ENCODE measurements at regions not wholly inside any gene's neighbourhood (a gene's known extent, or its start where the extent isn't known, plus 50 kb on each side); places are given as distances from the start of the nearest gene placed in this dataset.
A peak's percentile ranks its signal among the peaks of the same experiment; 100 is the strongest.
"Not testable (repeated sequence)": the region's sequence is repeated elsewhere in the genome, so short reads cannot be mapped to it uniquely, and the experiment has no call there.

GRCh38 chr4:143819029-143819428 lies 86.3 kb downstream of the GYPE start:
- DNase-seq (ENCODE audit: low read depth) = no peak

DNA sequence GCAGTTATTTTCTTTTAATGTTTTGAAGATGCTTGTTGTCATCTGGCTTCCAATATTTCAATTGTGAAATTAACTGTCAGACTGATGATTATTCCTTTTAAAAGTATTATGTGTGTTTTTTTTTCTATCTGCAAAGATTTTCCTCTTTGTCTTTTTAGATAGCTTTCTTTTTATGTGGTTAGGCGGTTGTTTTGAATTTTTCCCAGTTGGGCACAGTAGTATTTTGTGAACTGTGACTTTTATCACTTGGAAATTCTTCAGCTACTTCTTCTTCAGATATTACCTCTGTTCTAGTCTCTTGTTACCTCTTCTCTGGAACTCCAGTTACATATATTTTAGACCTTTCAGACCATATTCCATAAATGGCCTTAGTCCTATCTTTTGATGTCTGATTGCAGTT lies 87.5 kb downstream of the GYPE start:
- DNase-seq (ENCODE audit: low read depth) = not testable (repeated sequence)

DNA sequence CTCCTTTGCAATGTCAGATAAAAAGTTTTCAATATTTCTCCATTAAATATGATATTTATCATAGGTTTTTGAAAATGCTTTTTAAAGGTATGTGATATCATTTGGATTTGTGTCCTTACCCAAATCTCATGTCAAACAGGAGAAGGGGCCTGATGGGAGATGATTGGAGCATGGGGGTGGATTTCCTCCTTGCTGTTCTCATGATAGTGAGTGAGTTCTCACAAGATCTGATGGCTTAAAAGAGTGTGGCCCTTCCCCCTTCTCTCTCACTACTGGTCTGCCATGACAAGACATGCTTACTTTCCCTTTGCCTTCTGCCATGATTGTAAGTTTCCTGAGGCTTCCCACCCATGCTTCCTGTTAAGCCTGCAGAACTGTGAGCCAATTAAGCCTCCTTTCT lies 90.0 kb downstream of the GYPE start:
- not testable (repeated sequence) for DNase-seq (ENCODE audit: low read depth)

GRCh38 chr4:143813431-143814154 lies 91.8 kb downstream of the GYPE start:
- DNase-seq (ENCODE audit: low read depth) = not testable (repeated sequence)

DNA sequence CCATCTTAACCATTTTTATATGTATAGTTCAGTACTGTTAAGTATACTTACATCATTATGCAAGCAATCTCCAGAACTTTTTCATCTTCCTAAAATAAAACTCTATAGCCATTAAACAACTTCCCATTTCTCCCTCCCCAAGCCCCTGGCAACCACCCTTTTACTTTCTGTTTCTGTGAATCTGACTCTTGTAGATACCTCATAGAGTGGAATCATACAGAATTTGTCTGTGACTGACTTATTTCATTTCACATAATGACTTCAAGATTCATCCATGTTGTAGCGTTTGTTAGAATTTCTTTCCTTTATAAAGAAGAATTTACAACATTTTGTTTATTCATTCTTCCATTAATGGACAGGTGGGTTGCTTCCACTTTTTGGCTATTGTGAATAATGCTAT lies 91.2 kb upstream of the FREM3 start:
- not testable (repeated sequence) for DNase-seq (ENCODE audit: low read depth)

DNA sequence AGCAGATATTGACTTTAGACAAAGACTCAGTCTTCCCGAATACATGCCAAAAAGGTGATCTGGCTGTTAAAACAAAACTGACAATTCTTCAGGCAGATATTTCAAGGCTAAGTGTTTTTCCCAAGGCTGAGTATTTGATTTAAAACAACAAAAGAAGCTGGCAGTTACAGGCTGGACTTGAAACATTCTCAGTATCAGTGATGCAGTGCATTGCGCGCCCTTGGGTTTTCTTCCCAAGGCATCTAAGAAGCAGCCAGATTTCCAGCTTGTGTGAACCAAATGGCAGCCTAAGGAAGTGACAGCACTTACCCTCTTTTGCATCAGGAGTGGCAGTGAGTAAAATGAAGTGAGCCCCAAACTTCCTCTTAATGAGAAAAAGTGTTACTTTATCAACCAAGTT lies 90.0 kb upstream of the FREM3 start:
- DNase-seq (ENCODE audit: low read depth) = not testable (repeated sequence)

GRCh38 chr4:143789618-143790017 lies 89.1 kb upstream of the FREM3 start:
- DNase-seq (ENCODE audit: low read depth) = not testable (repeated sequence)

- no peak for DNase-seq (ENCODE audit: low read depth)
Observed at GRCh38 chr4:143784567-143784966, 84.1 kb upstream of the FREM3 start.

DNA sequence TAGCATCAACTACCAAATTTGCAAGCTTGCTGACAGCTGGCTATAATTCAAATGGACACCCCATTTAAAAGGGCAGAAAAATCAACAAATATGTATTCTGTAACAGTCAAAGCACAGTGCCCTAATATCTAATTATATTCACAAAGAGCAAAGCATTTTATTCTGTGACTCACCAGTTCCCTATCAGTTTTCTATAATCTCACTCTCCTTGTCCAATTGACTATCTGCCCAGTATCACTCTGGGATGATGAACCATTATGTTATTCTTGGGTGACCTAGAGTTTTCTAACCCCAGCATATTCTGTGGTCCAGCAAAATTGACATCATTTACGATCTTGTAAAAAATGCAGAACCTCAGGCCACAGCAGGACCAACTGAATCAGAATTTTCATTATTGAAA lies 82.0 kb upstream of the FREM3 start:
- DNase-seq (ENCODE audit: low read depth) = no peak

GRCh38 chr4:143773998-143774895 lies 73.8 kb upstream of the FREM3 start:
- peak; percentile 19 for DNase-seq (ENCODE audit: low read depth)

- no peak for DNase-seq (ENCODE audit: low read depth)
Observed at GRCh38 chr4:143771269-143771668, 70.8 kb upstream of the FREM3 start.

DNA sequence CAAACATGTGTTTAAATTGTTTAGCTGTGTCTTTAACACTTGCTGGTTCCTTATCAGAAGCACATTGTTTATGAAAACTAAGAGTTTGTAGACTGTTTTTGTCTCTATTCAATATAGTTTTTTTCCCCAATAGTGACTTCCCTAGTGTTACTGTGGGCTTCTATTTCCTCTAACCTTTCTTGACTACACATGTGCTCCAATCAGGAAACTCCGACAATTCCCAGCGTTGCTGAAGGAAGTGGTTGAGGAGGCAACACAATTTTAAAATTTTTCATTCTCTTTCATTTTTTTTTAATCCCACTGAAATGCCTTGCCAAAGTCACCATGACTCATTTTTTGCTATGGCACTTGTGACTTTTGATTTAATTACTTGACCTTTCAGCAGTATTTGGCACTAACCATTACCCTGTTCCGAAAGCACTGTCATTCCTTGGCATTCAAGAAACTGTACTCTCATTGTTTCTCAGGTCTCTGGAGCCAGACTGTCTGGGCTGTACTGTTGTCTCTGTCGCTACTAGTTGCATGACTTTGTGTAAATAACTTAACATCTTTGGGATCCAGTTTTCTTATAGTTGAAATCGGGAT lies 67.6 kb upstream of the FREM3 start:
- DNase-seq (ENCODE audit: low read depth) = peak; percentile 23

GRCh38 chr4:143763587-143763986 lies 63.1 kb upstream of the FREM3 start:
- no peak for DNase-seq (ENCODE audit: low read depth)

DNA sequence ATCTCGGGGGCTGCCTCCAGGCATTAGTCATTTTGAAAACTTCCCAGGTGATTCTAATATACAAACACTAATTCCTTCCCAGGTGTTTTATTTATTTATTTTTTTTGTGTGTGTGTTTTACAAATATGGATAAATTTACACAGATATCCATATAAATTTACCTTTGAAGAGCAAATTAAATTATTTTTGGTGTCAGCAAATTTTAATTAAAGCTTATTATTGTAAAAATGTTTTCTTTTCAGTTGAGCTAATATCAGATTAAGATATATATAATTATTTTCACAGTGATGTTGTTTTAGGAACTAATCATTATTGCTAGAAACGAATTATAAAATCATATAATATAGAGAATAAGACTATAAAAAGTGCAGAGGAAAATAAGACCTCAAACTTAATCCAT lies 62.0 kb upstream of the FREM3 start:
- DNase-seq (ENCODE audit: low read depth) = no peak

Data from fibroblast of gingiva (primary cell).